K562 (cell line): ENCODE measurements at regions not wholly inside any gene's neighbourhood (a gene's known extent, or its start where the extent isn't known, plus 50 kb on each side); places are given as distances from the start of the nearest gene placed in this dataset.
A peak's percentile ranks its signal among the peaks of the same experiment; 100 is the strongest.

ENCODE experiments used
- BRD9 ChIP-seq: fragments of 450-650 bp; IDR thresholded peaks from 2 replicates; pipeline ENCODE4 v1.6.1; 2018; ENCODE audit warnings: low read depth; ENCODE audit not compliant: partially characterized antibody
- DMBX1 ChIP-seq: fragments of 250-450 bp; sonication (Bioruptor Pico); IDR thresholded peaks from 2 replicates; pipeline ENCODE4 v1.8.0; 2022; ENCODE audit warnings: inconsistent platforms, mild to moderate bottlenecking, moderate library complexity, borderline replicate concordance
- ETV6 ChIP-seq, 3 experiments: fragments of 150-350 bp in 1 of 3; sonication (generic) in 1 of 3; formaldehyde crosslinking in 1 of 3; IDR thresholded peaks; 2 replicates each; pipeline versions ENCODE4 v1.6.1 to v1.8.0; 2014 to 2022; ENCODE audit warnings: borderline replicate concordance in 2 of 3, low read depth in 2 of 3, antibody characterized with exemption in 1 of 3, low read length in 1 of 3, mild to moderate bottlenecking in 1 of 3, missing genetic modification reagents in 1 of 3
- FOXJ2 ChIP-seq: fragments of 200-800 bp; sonication (Bioruptor generic); IDR thresholded peaks from 2 replicates; pipeline ENCODE4 v1.6.1; 2016; ENCODE audit warnings: missing genetic modification characterization, missing compliant biosample characterization
- MGA ChIP-seq: fragments of 450-650 bp; IDR thresholded peaks from 2 replicates; pipeline ENCODE4 v1.6.1; 2016; ENCODE audit warnings: mild to moderate bottlenecking, moderate library complexity
- MYBL2 ChIP-seq, 2 experiments: fragments of 450-650 bp in 1 of 2; sonication (generic) in 1 of 2; formaldehyde crosslinking in 1 of 2; IDR thresholded peaks; 2 replicates each; pipeline versions ENCODE4 v1.6.1 to v1.8.1; 2017 to 2022; ENCODE audit warnings: borderline replicate concordance in 1 of 2, inconsistent platforms in 1 of 2, low read depth in 1 of 2, mild to moderate bottlenecking in 1 of 2, missing genetic modification reagents in 1 of 2, moderate library complexity in 1 of 2
- RBM15 ChIP-seq: fragments of 200-400 bp; formaldehyde crosslinking; IDR thresholded peaks from 2 replicates; pipeline ENCODE4 v1.6.1; 2018; ENCODE audit warnings: mild to moderate bottlenecking, low read length, moderate library complexity; ENCODE audit not compliant: insufficient read depth
- TRIM25 ChIP-seq: fragments of 450-650 bp; IDR thresholded peaks from 2 replicates; pipeline ENCODE4 v1.7.0; 2016; ENCODE audit warnings: borderline replicate concordance
- USF2 ChIP-seq: sonication (generic); formaldehyde crosslinking; IDR thresholded peaks from 2 replicates; pipeline ENCODE4 v1.5.0; 2020; ENCODE audit warnings: missing genetic modification reagents
- ZNF253 ChIP-seq: fragments of 250-450 bp; sonication (Bioruptor Pico); conservative IDR thresholded peaks from 2 replicates; pipeline ENCODE4 v1.6.1; 2021; ENCODE audit warnings: mild to moderate bottlenecking

- TF ChIP-seq MGA = peak; percentile 33; the same call in 1 of the 2 replicates
- no peak for TF ChIP-seq ZNF253 (CRISPR knock-in tag)
- TF ChIP-seq BRD9 = peak; percentile 91
- TF ChIP-seq DMBX1 (CRISPR knock-in tag) = peak; percentile 25; the same call in 1 of the 2 replicates
- no peak for TF ChIP-seq TRIM25
- no peak for TF ChIP-seq FOXJ2 (tag)
- TF ChIP-seq RBM15 = no peak
- TF ChIP-seq MYBL2 (IDR thresholded peaks at IDR 0.05; ENCODE audit: low read depth) = no peak; the same call in 1 of the 2 replicates
- no peak for TF ChIP-seq MYBL2 (CRISPR knock-in tag; IDR thresholded peaks at IDR 0.05; ENCODE audit: borderline replicate concordance)
- no peak for TF ChIP-seq USF2 (CRISPR knock-in tag)
- TF ChIP-seq ETV6 (IDR thresholded peaks at IDR 0.05; ENCODE audit: borderline replicate concordance in 1 of 2, low read depth in 2 of 2, low read length in 1 of 2) = peak in 1 of 2 experiments; percentile 74; a peak in 1 of 4 replicates
- TF ChIP-seq ETV6 (CRISPR knock-in tag; IDR thresholded peaks at IDR 0.05; ENCODE audit: borderline replicate concordance) = no peak; the same call in 1 of the 2 replicates
These were observed 57.3 kb upstream of the CCDC71L start (continued) for GRCh38 chr7:106717955-106718871.
